Small intestine (tissue), 7 donors: ENCODE measurements at regions not wholly inside any gene's neighbourhood (a gene's known extent, or its start where the extent isn't known, plus 50 kb on each side); places are given as distances from the start of the nearest gene placed in this dataset.

Source experiments
- DNase-seq, 2 donors: peaks; one replicate each; pipeline versions ENCODE4 v3.0.0 to v3.0.0-alpha.2; 2013
- FAIRE-seq: peaks from 2 replicates; lab custom pipeline; 2012; peaks lifted over from hg19 to GRCh38; lab: Jason Lieb, UNC
- H3K27ac ChIP-seq, 3 donors: one replicate each; pipeline ENCODE4 v1.5.1; 2013; ENCODE audit warnings: low read length in 2 of 3, mild to moderate bottlenecking in 2 of 3, control low read depth in 1 of 3, inconsistent platforms in 1 of 3, low read depth in 1 of 3, moderate library complexity in 1 of 3
- H3K27me3 ChIP-seq, 3 donors: one replicate each; pipeline ENCODE4 v1.6.1; 2013; ENCODE audit warnings: low read length in 3 of 3, inconsistent platforms in 1 of 3; ENCODE audit not compliant: control insufficient read depth in 3 of 3, insufficient read depth in 3 of 3
- H3K36me3 ChIP-seq, 3 donors: one replicate each; pipeline ENCODE4 v1.6.1; 2013; ENCODE audit warnings: low read length in 3 of 3, inconsistent platforms in 1 of 3, low read depth in 1 of 3, mild to moderate bottlenecking in 1 of 3, moderate library complexity in 1 of 3; ENCODE audit not compliant: control insufficient read depth in 3 of 3, insufficient read depth in 2 of 3
- H3K4me1 ChIP-seq, 3 donors: one replicate each; pipeline ENCODE4 v1.6.1; 2013; ENCODE audit warnings: low read length in 2 of 3, inconsistent platforms in 1 of 3, low read depth in 1 of 3, mild to moderate bottlenecking in 1 of 3, moderate library complexity in 1 of 3; ENCODE audit not compliant: control insufficient read depth in 3 of 3, insufficient read depth in 2 of 3
- H3K4me3 ChIP-seq, 3 donors: one replicate each; pipeline ENCODE4 v1.5.1; 2013; ENCODE audit warnings: low read length in 3 of 3, control low read depth in 1 of 3, inconsistent platforms in 1 of 3, low read depth in 1 of 3, mild to moderate bottlenecking in 1 of 3, moderate library complexity in 1 of 3
- H3K9me3 ChIP-seq, 2 donors: one replicate each; pipeline ENCODE4 v1.6.1; 2013; ENCODE audit warnings: low read depth in 1 of 2, low read length in 1 of 2; ENCODE audit not compliant: control insufficient read depth in 2 of 2, insufficient read depth in 1 of 2
- WGBS, 3 donors: extraction: QIAGEN DNeasy Blood & Tissue Kit; methylation state at CpG; one replicate each; pipeline ENCODE4 v1.1.7; 2013; 5-methylcytosine and 5-hydroxymethylcytosine counted together
- donor health status: healthy with polysubstance abuse.
- donor health status: control.
- donor health status: control.
- donor health status: Bipolar disorder and iron deficiency.
- donor health status: healthy.

DNA sequence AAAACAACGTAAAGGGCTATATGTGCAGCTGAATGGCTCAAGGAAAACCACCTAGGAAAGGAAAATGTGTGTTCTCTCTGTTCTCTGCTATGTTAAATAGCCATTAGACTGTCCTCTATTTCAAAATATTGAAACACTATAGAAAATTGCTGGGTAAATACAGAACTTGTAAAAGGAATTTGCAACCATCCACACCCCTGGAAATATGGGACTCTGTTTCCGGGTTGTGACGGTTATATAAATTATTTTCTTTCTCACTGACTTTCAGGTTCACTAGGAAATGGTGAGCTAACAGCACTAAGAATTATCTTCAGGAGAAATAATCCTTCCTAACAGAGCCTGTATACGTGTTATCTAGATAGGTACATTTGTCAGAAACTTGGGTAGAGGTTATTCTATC is 161.0 kb upstream of the DKK2 start:
- Histone ChIP-seq H3K27ac (no peak overlapping the region), H3K36me3 (no peaks in the 10 kb centered on the region), H3K4me3 (no peak overlapping the region), H3K27me3 (no peaks in the 10 kb centered on the region), H3K9me3 (no peaks in the 10 kb centered on the region), H3K4me1 (no peaks in the 10 kb centered on the region)
- FAIRE-seq (no peak), DNase-seq (no peak)
- 66 to 74% (median 66%) methylated on average over 4 of the region's 4 CpGs for WGBS, 3 donors

DNA sequence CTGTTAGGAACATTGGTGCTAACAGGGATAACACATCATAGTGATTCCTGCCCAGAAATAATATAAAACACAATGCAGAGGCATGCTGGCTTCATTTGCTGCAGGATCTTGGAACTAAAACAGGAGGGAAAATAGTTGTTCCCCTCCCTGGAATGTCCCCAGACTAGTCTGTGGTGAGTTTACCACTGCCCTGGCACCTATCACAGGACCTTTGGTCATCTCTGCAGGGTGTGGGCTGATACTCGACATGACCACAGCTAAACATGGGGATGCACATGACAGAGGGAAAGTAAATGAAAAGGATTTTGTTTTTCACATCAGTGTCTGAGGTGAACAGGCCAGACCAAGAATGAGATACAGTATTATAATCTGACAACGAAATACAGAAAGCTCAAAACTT is 160.2 kb upstream of the DKK2 start:
- no peak overlapping the region for H3K27ac ChIP-seq
- DNase-seq = no peak
- H3K27me3 ChIP-seq = no peaks in the 10 kb centered on the region
- 55 to 73% (median 65%) methylated on average over 2 of the region's 2 CpGs for WGBS, 3 donors
- H3K36me3 ChIP-seq = no peaks in the 10 kb centered on the region
- no peaks in the 10 kb centered on the region for H3K9me3 ChIP-seq
- no peaks in the 10 kb centered on the region for H3K4me1 ChIP-seq
- FAIRE-seq = no peak
- H3K4me3 ChIP-seq = no peak overlapping the region

- Histone ChIP-seq H3K4me3 (no peak overlapping the region), H3K4me1 (no peaks in the 10 kb centered on the region), H3K36me3 (no peaks in the 10 kb centered on the region), H3K9me3 (no peaks in the 10 kb centered on the region), H3K27ac (no peak overlapping the region), H3K27me3 (no peaks in the 10 kb centered on the region)
- DNase-seq = no peak
- 74 to 83% (median 80%) methylated on average over 4 of the region's 4 CpGs for WGBS, 3 donors
- no peak for FAIRE-seq
Measured at GRCh38 chr4:107194005-107194404, 157.9 kb upstream of the DKK2 start.

DNA sequence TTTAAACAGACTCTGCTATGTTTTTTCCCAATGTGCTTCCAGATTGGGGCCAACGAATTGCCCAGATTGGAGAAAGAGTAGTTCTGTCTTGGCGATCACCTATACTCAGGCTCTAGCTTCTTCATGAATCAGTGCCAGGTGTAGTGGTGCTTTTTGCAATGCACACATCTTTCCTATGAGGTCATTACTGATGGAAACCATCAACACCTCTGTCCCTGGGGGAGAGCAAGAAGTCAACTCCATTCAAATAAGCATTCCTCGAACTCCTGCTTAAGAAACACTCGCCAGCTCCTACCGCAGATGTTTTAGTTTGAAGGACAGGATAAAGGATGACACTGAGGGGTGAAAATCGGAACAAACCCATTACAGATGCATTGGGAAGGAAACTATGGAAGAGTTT is 156.5 kb upstream of the DKK2 start:
- DNase-seq (no peak), FAIRE-seq (no peak)
- Histone ChIP-seq H3K27me3 (no peaks in the 10 kb centered on the region), H3K4me1 (no peaks in the 10 kb centered on the region), H3K27ac (no peak overlapping the region), H3K9me3 (no peaks in the 10 kb centered on the region), H3K4me3 (no peak overlapping the region), H3K36me3 (no peaks in the 10 kb centered on the region)
- 86 to 90% (median 86%) methylated on average over 6 of the region's 6 CpGs for WGBS, 3 donors

- FAIRE-seq (no peak), DNase-seq (no peak)
- Histone ChIP-seq H3K27me3 (no peaks in the 10 kb centered on the region), H3K4me1 (no peaks in the 10 kb centered on the region), H3K36me3 (no peaks in the 10 kb centered on the region), H3K27ac (no peak overlapping the region), H3K4me3 (no peak overlapping the region), H3K9me3 (no peaks in the 10 kb centered on the region)
- WGBS, 3 donors = 73 to 88% (median 74%) methylated on average over 2 of the region's 2 CpGs
Measured at GRCh38 chr4:107187091-107187490, 151.0 kb upstream of the DKK2 start.

- H3K36me3 ChIP-seq = no peaks in the 10 kb centered on the region
- FAIRE-seq (no peak), DNase-seq (peak; percentile 66 to 70)
- 4 to 10% (median 6%) methylated on average over 3 of the region's 3 CpGs for WGBS, 3 donors
- H3K27ac ChIP-seq = no peak overlapping the region
- H3K4me3 ChIP-seq = no peak overlapping the region
- no peaks in the 10 kb centered on the region for H3K27me3 ChIP-seq
- no peaks in the 10 kb centered on the region for H3K4me1 ChIP-seq
- H3K9me3 ChIP-seq = no peaks in the 10 kb centered on the region
Measured at GRCh38 chr4:107183155-107183774, 147.2 kb upstream of the DKK2 start.

- WGBS, 3 donors = 93 to 97% (median 97%) methylated on average over 3 of the region's 3 CpGs
- Histone ChIP-seq H3K4me1 (no peaks in the 10 kb centered on the region), H3K9me3 (no peaks in the 10 kb centered on the region), H3K27me3 (no peaks in the 10 kb centered on the region), H3K4me3 (no peak overlapping the region), H3K27ac (no peak overlapping the region), H3K36me3 (no peaks in the 10 kb centered on the region)
- DNase-seq = no peak
- FAIRE-seq = no peak
Measured at GRCh38 chr4:107182347-107182746, 146.2 kb upstream of the DKK2 start.

DNA sequence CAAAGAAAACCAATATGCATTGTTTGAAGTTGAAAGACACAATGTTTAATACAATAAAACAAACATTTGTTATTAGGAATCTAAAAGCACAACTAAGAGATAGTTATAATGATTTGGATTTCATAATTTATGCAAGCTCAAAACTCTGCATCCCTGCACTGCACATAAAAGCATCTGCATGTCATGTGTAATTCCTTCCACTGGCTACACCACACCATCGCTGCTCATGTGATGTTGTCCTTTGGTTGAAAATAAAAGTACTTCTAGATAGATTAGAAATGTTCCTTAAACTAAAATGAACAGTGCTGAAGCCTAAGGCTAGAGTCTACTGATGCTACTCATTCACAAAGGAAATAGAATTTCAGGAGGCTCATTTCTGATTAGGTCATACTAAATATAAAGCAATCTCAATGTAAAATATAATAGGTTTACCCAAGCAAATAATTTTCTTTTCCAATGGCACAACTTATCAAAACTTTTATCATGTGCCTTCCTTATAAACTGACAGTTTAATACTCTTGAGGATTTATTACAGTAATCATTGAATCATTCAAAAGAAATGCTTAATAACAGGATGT is 130.8 kb upstream of the DKK2 start:
- H3K27me3 ChIP-seq = no peaks in the 10 kb centered on the region
- FAIRE-seq = no peak
- 83 to 90% (median 84%) methylated on average over 1 of the region's 1 CpG for WGBS, 3 donors

DNA sequence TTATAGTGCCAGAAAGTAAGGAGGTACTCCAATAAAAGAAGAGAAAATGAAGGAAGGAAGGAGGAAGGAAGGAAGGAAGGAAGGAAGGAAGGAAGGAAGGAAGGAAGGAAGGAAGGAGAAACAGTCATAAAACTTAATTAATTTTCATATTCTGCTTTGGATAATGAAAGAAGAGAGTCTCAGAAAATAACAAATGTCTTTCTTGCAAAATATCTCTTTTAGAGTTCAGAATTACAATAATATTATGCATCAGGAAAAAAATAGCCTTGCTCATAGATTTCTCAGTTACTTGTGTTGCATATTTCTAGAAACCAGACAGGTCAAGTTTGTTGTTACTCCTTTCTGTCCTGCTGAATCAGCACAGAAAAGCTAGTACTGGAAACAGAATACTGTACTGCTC is 130.1 kb upstream of the DKK2 start:
- H3K36me3 ChIP-seq = no peaks in the 10 kb centered on the region
- no peak overlapping the region for H3K27ac ChIP-seq
- DNase-seq (no peak), FAIRE-seq (no peak)
- no peaks in the 10 kb centered on the region for H3K4me1 ChIP-seq
- H3K27me3 ChIP-seq = no peaks in the 10 kb centered on the region
- no peaks in the 10 kb centered on the region for H3K9me3 ChIP-seq
- H3K4me3 ChIP-seq = no peak overlapping the region

More for the DNA sequence above, 130.8 kb upstream of the DKK2 start:
- no peaks in the 10 kb centered on the region for H3K36me3 ChIP-seq
- no peaks in the 10 kb centered on the region for H3K4me1 ChIP-seq
- no peak for DNase-seq
- no peaks in the 10 kb centered on the region for H3K9me3 ChIP-seq
- no peak overlapping the region for H3K4me3 ChIP-seq
- no peak overlapping the region for H3K27ac ChIP-seq
